Ishikawa (cell line): ENCODE measurements at regions not wholly inside any gene's neighbourhood (a gene's known extent, or its start where the extent isn't known, plus 50 kb on each side); places are given as distances from the start of the nearest gene placed in this dataset.

Source experiments
- CEBPB ChIP-seq: IDR thresholded peaks from 2 replicates; pipeline ENCODE4 v1.6.1; 2012
- CREB1 ChIP-seq: IDR thresholded peaks from 2 replicates; pipeline ENCODE4 v1.6.1; 2012; ENCODE audit warnings: low read depth
- EGR1 ChIP-seq: IDR thresholded peaks from 2 replicates; pipeline ENCODE4 v1.6.1; 2012
- EP300 ChIP-seq: IDR thresholded peaks from 2 replicates; pipeline ENCODE4 v1.6.1; 2012; ENCODE audit warnings: borderline replicate concordance
- FOXM1 ChIP-seq: IDR thresholded peaks from 2 replicates; pipeline ENCODE4 v1.6.1; 2012; ENCODE audit warnings: low read depth, borderline replicate concordance
- MAX ChIP-seq: IDR thresholded peaks from 2 replicates; pipeline ENCODE4 v1.6.1; 2012
- NFIC ChIP-seq: IDR thresholded peaks from 2 replicates; pipeline ENCODE4 v1.6.1; 2012
- RAD21 ChIP-seq: IDR thresholded peaks from 2 replicates; pipeline ENCODE4 v1.6.1; 2012; ENCODE audit warnings: low read depth
- REST ChIP-seq: IDR thresholded peaks from 2 replicates; pipeline ENCODE4 v1.6.1; 2012; ENCODE audit warnings: low read depth, mild to moderate bottlenecking
- TAF1 ChIP-seq: IDR thresholded peaks from 2 replicates; pipeline ENCODE4 v1.6.1; 2012; ENCODE audit warnings: low read depth, mild to moderate bottlenecking
- TCF12 ChIP-seq: IDR thresholded peaks from 2 replicates; pipeline ENCODE4 v1.6.1; 2012; ENCODE audit warnings: low read depth
- TEAD4 ChIP-seq: IDR thresholded peaks from 2 replicates; pipeline ENCODE4 v1.6.1; 2012
- USF1 ChIP-seq: IDR thresholded peaks from 2 replicates; pipeline ENCODE4 v1.6.1; 2012
- YY1 ChIP-seq: IDR thresholded peaks from 2 replicates; pipeline ENCODE4 v1.6.1; 2012; ENCODE audit warnings: low read depth
- ZBTB7A ChIP-seq: IDR thresholded peaks from 2 replicates; pipeline ENCODE4 v1.6.1; 2012; ENCODE audit warnings: low read depth

- TF ChIP-seq RAD21: no peak
- TF ChIP-seq NFIC: no peak
- TF ChIP-seq EP300: no peak
- no peak for TF ChIP-seq CEBPB
- TF ChIP-seq MAX: no peak
- TF ChIP-seq YY1: no peak
- no peak for TF ChIP-seq FOXM1
- no peak for TF ChIP-seq CREB1
- TF ChIP-seq TCF12: no peak
- TF ChIP-seq EGR1: no peak
- TF ChIP-seq REST: no peak
- TF ChIP-seq TEAD4: no peak
- TF ChIP-seq USF1: no peak
These were observed 949.8 kb downstream of the NLGN4X start for GRCh38 chrX:5278908-5279307.

DNA sequence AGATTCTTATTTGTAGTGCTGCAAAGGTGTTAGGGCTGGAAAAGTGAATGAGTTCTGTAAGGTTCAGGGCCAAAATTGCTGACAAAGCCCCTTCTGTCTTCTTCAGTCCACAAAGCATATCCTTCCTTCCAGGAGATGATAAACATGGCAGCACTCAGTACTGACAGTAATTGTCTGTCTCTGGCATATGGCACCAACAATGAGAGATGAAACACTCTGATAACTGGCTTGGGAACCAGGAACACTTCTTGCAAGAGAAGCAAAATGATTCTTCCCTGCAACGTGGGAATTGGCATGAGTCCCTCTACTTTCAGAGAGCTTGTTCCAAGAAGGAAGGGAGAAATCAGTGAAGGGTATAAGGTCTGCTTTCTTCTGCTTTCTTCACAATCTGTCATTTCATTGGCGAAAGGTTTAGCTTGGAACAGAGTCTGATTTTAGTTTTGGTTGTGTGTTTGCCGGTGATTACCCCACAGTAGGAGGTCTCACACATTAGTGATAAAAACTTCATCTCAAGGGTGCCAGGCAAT, 963.3 kb downstream of the NLGN4X start:
- TF ChIP-seq EP300 (no peak), EGR1 (no peak), NFIC (no peak)

DNA sequence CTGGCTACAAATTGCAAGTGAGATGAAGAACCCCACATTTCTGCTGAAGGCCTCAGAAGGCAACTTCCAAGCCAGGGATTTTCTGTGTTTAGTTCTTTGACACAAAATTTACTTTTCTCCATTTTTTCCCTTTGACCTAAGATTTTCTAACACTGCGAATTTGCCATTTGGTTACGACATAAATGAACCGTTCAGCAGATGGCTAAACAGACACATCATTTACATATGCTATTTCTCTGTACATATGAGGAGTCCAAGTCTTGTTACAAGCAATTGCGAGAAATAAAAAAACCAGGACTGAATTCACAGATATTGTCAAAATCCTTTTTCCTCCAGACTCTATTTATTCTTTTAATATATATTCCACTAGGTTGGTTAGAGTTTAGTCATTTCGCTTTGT, 978.6 kb downstream of the NLGN4X start:
- no peak for TF ChIP-seq MAX
- no peak for TF ChIP-seq CEBPB

DNA sequence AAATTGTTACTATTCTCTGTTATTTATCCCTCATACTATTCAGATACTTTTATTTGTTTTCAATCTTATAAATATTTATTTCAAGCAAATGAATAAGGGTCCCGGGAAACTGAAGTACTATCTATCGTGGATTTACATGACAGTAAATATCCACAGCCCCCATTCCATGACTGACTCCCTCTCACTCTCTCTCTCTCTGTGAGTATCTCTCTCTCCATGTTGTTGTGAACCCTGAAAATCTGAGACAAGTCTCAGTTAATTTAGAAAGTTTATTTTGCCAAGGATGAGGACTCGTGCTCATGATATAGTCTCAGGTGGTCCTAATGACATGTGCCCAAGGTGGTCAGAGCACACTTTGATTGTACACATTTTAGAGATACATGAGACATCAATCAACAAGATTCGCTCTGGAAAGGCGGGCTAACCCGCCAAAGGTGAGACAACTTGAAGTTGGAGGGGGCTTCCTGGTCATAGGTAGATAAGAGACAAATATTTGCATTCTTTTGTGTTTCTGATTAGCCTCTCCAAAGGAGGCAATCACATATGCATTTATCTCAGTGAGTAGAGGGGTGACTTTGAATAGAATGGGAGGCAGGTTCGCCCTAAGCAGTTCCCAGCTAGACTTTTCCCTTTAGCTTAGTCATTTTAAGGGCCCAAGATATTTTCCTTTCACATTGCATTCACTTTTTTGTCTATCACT, 986.4 kb downstream of the NLGN4X start:
- no peak for TF ChIP-seq EGR1
- no peak for TF ChIP-seq REST
- no peak for TF ChIP-seq RAD21
- no peak for TF ChIP-seq ZBTB7A
- no peak for TF ChIP-seq USF1
- no peak for TF ChIP-seq TEAD4
- TF ChIP-seq EP300: no peak
- TF ChIP-seq CEBPB: no peak
- TF ChIP-seq TCF12: no peak
- TF ChIP-seq FOXM1: no peak

DNA sequence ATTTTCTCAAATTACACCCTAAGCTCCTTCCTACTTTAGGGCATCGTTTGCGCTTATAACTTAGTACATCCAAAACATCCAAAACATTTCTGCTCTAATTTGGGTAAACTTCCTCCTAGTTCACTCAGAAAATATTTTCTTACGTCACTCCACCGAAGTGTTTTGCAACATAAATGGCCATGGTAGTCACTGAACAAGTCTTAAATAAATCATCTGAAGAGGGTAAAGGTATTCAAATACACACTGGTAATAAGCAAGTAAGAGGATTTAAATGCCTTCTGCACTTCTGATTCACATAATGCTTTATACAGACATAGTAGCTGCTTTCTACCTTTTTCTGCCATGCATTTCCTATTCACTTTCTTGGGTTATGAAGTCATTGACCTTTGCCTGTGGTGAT, 991.9 kb downstream of the NLGN4X start:
- TF ChIP-seq REST: no peak
- TF ChIP-seq FOXM1: no peak
- TF ChIP-seq RAD21: no peak
- no peak for TF ChIP-seq USF1
- TF ChIP-seq EGR1: no peak
- TF ChIP-seq TCF12: no peak
- TF ChIP-seq CEBPB: no peak
- TF ChIP-seq YY1: no peak
- TF ChIP-seq NFIC: no peak
- no peak for TF ChIP-seq MAX
- no peak for TF ChIP-seq ZBTB7A
- no peak for TF ChIP-seq EP300
- no peak for TF ChIP-seq CREB1
- no peak for TF ChIP-seq TAF1
- no peak for TF ChIP-seq TEAD4
